ENCODE measurements at regions not wholly inside any gene's neighbourhood (a gene's known extent, or its start where the extent isn't known, plus 50 kb on each side); places are given as distances from the start of the nearest gene placed in this dataset.
"Not testable (repeated sequence)": the region's sequence is repeated elsewhere in the genome, so short reads cannot be mapped to it uniquely, and the experiment has no call there.

DNA sequence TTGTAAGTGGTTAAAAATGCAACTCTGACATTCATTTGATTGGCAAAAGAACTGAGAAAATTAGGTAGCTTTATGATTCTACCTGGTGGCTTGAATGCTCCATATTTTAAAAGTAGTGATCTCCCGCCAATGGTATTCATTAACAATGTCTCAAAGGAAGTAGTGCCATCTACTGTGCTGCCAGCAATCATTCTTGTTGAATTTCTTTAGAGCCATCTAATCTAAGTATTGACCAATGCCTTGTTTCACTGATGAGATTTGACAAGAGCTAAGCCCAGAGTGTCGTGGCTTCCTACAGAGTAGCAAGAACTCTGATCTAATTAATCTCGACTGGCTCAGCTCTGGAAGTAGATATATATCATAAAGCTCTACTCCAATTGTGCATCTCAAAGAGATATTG lies 696.7 kb downstream of the C6orf118 start:
- 70 to 83% methylated on average over 3 of the region's 3 CpGs for WGBS, 2 donors (ENCODE audit: low coverage in 1 of 2)
- no peak overlapping the region for H3K27ac ChIP-seq
- H3K4me1 ChIP-seq: no peaks in the 10 kb centered on the region
- no peak overlapping the region for H3K4me3 ChIP-seq
- H3K36me3 ChIP-seq: no peaks in the 10 kb centered on the region
- H3K9me3 ChIP-seq: no peaks in the 10 kb centered on the region
- H3K27me3 ChIP-seq: no peaks in the 10 kb centered on the region
- TF ChIP-seq, protein P1, sequence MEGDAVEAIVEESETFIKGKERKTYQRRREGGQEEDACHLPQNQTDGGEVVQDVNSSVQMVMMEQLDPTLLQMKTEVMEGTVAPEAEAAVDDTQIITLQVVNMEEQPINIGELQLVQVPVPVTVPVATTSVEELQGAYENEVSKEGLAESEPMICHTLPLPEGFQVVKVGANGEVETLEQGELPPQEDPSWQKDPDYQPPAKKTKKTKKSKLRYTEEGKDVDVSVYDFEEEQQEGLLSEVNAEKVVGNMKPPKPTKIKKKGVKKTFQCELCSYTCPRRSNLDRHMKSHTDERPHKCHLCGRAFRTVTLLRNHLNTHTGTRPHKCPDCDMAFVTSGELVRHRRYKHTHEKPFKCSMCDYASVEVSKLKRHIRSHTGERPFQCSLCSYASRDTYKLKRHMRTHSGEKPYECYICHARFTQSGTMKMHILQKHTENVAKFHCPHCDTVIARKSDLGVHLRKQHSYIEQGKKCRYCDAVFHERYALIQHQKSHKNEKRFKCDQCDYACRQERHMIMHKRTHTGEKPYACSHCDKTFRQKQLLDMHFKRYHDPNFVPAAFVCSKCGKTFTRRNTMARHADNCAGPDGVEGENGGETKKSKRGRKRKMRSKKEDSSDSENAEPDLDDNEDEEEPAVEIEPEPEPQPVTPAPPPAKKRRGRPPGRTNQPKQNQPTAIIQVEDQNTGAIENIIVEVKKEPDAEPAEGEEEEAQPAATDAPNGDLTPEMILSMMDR (IDR thresholded peaks at IDR 0.05): no peak
- TF ChIP-seq EP300 (IDR thresholded peaks at IDR 0.05) (no peak), POLR2A (IDR thresholded peaks at IDR 0.05) (no peak), POLR2AphosphoS5 (IDR thresholded peaks at IDR 0.05) (no peak)
- no peak for ATAC-seq

DNA sequence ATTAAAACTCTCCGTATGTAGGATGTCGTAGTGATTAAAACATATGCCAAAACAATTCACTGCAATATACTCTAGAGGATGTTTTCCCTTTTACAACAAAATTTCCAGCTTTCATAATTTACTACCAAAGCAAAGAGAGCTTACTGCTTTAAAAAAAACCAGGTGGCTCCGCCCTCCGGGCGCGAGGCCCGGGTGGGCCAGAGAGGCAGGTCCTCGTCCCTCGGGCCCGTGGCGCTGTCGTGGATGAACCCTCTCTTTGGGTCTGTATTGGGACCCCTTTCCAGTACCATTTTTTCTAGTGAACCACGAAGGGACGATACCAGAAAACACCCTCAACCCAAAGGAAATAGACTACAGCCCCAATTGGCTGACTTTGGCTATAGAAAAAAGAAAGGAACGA lies 698.5 kb downstream of the C6orf118 start:
- not testable (repeated sequence) for H3K27ac ChIP-seq, ATAC-seq
- 87 to 89% methylated on average over 13 to 14 of the region's 15 CpGs for WGBS, 2 donors (ENCODE audit: low coverage in 1 of 2)

DNA sequence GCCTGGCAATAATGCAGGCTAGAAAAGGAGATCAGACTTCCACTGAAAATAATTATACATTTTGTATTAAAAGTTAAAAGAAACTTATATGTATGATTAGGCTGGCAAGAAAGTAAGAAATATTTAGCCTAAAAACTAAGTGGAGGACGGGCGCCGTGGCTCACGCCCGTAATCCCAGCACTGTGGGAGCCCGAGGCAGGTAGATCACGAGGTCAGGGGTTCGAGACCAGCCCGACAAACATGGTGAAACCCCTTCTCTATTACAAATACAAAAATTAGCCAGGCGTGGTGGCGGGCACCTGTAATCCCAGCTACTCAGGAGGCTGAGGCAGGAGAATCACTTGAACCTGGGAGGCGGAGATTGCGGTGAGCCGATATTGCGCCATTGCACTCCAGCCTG lies 707.0 kb downstream of the C6orf118 start:
- ATAC-seq, H3K4me3 ChIP-seq, H3K36me3 ChIP-seq, H3K9me3 ChIP-seq, H3K4me1 ChIP-seq, H3K27me3 ChIP-seq, H3K27ac ChIP-seq: not testable (repeated sequence)
- WGBS, 2 donors (ENCODE audit: low coverage in 1 of 2): 87 to 100% methylated on average over 6 to 14 of the region's 15 CpGs

More for the DNA sequence above, 698.5 kb downstream of the C6orf118 start:
- H3K4me1 ChIP-seq, H3K9me3 ChIP-seq, H3K4me3 ChIP-seq, H3K36me3 ChIP-seq, H3K27me3 ChIP-seq: not testable (repeated sequence)

DNA sequence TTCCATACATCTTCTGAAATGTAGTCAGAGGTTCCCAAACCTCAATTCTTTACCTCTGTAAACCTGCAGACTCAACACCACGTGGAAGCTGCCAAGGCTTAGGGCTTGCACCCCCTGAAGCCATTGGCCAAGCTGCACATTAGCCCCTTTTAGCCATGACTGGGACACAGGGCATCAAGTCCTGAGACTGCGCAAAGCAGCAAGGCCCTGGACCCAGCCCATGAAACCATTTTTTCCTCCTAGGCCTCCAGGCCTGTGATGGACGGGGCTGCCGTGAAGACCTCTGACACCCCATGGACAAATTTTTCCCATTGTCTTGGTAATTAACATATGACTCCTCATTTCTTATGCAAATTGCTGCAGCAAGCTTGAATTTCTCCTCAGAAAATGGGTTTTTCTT lies 727.8 kb downstream of the C6orf118 start:
- Histone ChIP-seq H3K4me3 (no peak overlapping the region), H3K36me3 (no peaks in the 10 kb centered on the region), H3K4me1 (no peaks in the 10 kb centered on the region), H3K27me3 (no peaks in the 10 kb centered on the region), H3K9me3 (peaks cover 0 to 10% (median 0%) of the 10 kb centered on the region in 3 donors), H3K27ac (no peak overlapping the region)
- ATAC-seq: no peak
- TF ChIP-seq, protein P1 (IDR thresholded peaks at IDR 0.05): no peak
- TF ChIP-seq POLR2AphosphoS5 (IDR thresholded peaks at IDR 0.05) (no peak), EP300 (IDR thresholded peaks at IDR 0.05) (no peak), POLR2A (IDR thresholded peaks at IDR 0.05) (no peak)
- WGBS, 2 donors (ENCODE audit: low coverage in 1 of 2): 42 to 55% methylated on average over 2 to 4 of the region's 4 CpGs

DNA sequence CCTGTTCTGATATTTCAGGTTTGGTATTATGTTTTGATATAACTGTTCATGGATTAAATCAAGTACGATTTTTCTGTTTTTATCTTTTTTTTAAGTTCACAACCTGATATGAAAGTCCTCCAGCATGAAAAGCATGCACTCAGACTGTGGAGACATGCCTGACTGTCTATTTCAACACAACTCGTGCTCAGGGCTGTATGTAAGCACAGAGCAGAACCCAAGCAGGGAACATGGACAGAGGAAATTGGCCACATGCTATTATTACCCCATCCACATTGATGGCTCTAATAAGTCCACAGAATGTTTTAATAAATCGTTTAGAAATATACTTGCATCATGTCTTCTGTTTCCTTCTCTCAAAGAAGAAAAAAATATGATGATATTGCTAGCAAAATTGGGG lies 730.4 kb downstream of the C6orf118 start:
- Histone ChIP-seq H3K9me3 (peaks cover 0 to 10% (median 0%) of the 10 kb centered on the region in 3 donors), H3K4me3 (no peak overlapping the region), H3K36me3 (no peaks in the 10 kb centered on the region), H3K4me1 (no peaks in the 10 kb centered on the region), H3K27me3 (no peaks in the 10 kb centered on the region), H3K27ac (no peak overlapping the region)
- peak; percentile 79 for ATAC-seq
- no peak for TF ChIP-seq POLR2A (IDR thresholded peaks at IDR 0.05)
- TF ChIP-seq, protein P1 (IDR thresholded peaks at IDR 0.05): no peak
- no peak for TF ChIP-seq POLR2AphosphoS5 (IDR thresholded peaks at IDR 0.05)
- no peak for TF ChIP-seq EP300 (IDR thresholded peaks at IDR 0.05)
- WGBS, 2 donors (ENCODE audit: low coverage in 1 of 2): 46 to 73% methylated on average over 3 of the region's 3 CpGs

DNA sequence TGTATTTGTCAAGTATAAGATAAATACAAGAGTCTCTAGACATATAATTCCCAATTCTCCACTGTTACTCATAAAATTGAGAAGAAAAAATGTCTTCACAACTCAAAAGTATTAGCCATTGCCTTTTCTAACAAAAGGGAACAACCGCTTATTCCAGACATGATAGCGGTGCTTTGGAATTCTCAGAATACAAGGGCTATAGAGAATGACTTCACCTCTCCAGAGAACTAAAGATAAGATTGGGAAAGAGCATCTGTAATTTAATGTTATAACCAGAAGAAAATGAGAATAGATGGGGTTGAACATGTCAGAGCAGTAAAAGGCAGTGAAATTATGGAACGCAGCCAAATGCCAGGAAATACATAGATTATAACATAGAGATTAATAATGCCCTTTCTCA lies 730.8 kb downstream of the C6orf118 start:
- no peaks in the 10 kb centered on the region for H3K36me3 ChIP-seq
- ATAC-seq: peak; percentile 50
- H3K27ac ChIP-seq: no peak overlapping the region
- no peak for TF ChIP-seq EP300 (IDR thresholded peaks at IDR 0.05)
- TF ChIP-seq, protein P1 (IDR thresholded peaks at IDR 0.05): no peak
- no peak for TF ChIP-seq POLR2A (IDR thresholded peaks at IDR 0.05)
- no peak for TF ChIP-seq POLR2AphosphoS5 (IDR thresholded peaks at IDR 0.05)
- WGBS, 2 donors (ENCODE audit: low coverage in 1 of 2): 50 to 61% methylated on average over 3 of the region's 3 CpGs
- H3K4me1 ChIP-seq: no peaks in the 10 kb centered on the region
- H3K9me3 ChIP-seq: peaks cover 0 to 10% (median 0%) of the 10 kb centered on the region in 3 donors
- H3K27me3 ChIP-seq: no peaks in the 10 kb centered on the region
- H3K4me3 ChIP-seq: no peak overlapping the region
